Cardiac fibroblast (primary cell): ENCODE measurements at regions not wholly inside any gene's neighbourhood (a gene's known extent, or its start where the extent isn't known, plus 50 kb on each side); places are given as distances from the start of the nearest gene placed in this dataset.

ENCODE experiments used
- DNase-seq, 2 donors: peaks; one replicate each; pipeline versions ENCODE4 v3.0.0 to v3.0.0-alpha.2; 2010; ENCODE audit warnings: low read depth in 2 of 2
- H3K4me3 ChIP-seq, 2 donors: replicated peaks in 1 of 2; 1 replicate in 1 of 2; 2 replicates in 1 of 2; pipeline ENCODE4 v1.5.1; 2011; ENCODE audit warnings: low read depth in 2 of 2, low read length in 2 of 2, mild to moderate bottlenecking in 2 of 2, moderate library complexity in 1 of 2
- TF ChIP-seq, protein P1 (sequence below): IDR thresholded peaks from one replicate; pipeline ENCODE4 v1.5.1; 2011; ENCODE audit warnings: low read depth, mild to moderate bottlenecking, low read length, inconsistent platforms

DNA sequence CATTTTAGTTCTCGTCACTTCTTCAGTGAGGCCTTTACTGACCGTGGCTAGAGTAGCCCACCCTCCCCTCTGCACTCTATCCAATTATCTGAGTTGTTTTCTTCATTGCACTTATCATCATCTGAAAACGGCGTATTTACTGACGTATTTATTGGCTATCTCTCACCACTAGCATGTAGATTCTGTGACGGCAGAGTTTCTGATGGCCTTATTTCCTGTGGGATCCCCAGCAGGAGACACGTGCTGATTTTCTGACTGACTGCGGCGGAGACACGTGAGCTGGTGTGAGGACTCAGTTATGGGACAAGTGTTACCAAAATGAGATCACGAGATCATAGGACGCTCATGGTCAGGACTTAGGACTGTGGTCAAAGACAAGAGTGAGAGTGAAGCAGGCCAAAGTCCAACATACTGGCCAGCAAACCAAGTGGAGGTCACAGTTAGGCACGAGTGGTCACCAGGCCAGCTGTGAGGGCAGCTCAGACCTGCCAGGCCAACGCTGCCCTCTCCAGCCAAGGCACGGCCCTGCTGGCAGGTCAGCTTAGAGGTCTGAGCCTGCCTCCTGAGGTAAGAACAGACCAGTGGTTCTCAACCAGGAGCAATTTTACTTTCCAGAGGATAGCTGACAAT lies 50.6 kb upstream of the BNIP2 start:
- no peak overlapping the region for H3K4me3 ChIP-seq
- DNase-seq, result no peak
- TF ChIP-seq, protein P1, sequence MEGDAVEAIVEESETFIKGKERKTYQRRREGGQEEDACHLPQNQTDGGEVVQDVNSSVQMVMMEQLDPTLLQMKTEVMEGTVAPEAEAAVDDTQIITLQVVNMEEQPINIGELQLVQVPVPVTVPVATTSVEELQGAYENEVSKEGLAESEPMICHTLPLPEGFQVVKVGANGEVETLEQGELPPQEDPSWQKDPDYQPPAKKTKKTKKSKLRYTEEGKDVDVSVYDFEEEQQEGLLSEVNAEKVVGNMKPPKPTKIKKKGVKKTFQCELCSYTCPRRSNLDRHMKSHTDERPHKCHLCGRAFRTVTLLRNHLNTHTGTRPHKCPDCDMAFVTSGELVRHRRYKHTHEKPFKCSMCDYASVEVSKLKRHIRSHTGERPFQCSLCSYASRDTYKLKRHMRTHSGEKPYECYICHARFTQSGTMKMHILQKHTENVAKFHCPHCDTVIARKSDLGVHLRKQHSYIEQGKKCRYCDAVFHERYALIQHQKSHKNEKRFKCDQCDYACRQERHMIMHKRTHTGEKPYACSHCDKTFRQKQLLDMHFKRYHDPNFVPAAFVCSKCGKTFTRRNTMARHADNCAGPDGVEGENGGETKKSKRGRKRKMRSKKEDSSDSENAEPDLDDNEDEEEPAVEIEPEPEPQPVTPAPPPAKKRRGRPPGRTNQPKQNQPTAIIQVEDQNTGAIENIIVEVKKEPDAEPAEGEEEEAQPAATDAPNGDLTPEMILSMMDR, result no peak
